ENCODE measurements at regions not wholly inside any gene's neighbourhood (a gene's known extent, or its start where the extent isn't known, plus 50 kb on each side); places are given as distances from the start of the nearest gene placed in this dataset.
"Not testable (repeated sequence)": the region's sequence is repeated elsewhere in the genome, so short reads cannot be mapped to it uniquely, and the experiment has no call there.

DNA sequence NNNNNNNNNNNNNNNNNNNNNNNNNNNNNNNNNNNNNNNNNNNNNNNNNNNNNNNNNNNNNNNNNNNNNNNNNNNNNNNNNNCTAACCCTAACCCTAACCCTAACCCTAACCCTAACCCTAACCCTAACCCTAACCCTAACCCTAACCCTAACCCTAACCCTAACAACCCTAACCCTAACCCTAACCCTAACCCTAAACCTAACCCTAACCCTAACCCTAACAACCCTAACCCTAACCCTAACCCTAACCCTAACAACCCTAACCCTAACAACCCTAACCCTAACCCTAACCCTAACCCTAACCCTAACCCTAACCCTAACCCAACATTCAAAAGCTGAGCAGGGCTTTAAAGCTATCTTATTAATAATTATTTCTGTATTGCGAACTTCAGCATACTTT, 182.5 kb upstream of the FAM20C start:
- DNase-seq; H3K9me3 ChIP-seq (ENCODE audit: control insufficient read depth in 2 of 3, insufficient read depth in 1 of 3, low read length in 3 of 3); H3K27me3 ChIP-seq (ENCODE audit: control insufficient read depth, insufficient read depth, low read length); H3K27ac ChIP-seq (ENCODE audit: low read depth in 2 of 2, low read length in 2 of 2); H3K4me1 ChIP-seq (ENCODE audit: control insufficient read depth in 2 of 3, insufficient read depth in 2 of 3, low read depth in 1 of 3, low read length in 3 of 3); FAIRE-seq; H3K4me3 ChIP-seq (ENCODE audit: low read length in 3 of 3); H3K36me3 ChIP-seq (ENCODE audit: control insufficient read depth in 2 of 3, insufficient read depth in 3 of 3, low read length in 3 of 3); intact Hi-C loops (cut with DNase I); H3K9ac ChIP-seq (ENCODE audit: low read length in 3 of 3): not testable (repeated sequence)

DNA sequence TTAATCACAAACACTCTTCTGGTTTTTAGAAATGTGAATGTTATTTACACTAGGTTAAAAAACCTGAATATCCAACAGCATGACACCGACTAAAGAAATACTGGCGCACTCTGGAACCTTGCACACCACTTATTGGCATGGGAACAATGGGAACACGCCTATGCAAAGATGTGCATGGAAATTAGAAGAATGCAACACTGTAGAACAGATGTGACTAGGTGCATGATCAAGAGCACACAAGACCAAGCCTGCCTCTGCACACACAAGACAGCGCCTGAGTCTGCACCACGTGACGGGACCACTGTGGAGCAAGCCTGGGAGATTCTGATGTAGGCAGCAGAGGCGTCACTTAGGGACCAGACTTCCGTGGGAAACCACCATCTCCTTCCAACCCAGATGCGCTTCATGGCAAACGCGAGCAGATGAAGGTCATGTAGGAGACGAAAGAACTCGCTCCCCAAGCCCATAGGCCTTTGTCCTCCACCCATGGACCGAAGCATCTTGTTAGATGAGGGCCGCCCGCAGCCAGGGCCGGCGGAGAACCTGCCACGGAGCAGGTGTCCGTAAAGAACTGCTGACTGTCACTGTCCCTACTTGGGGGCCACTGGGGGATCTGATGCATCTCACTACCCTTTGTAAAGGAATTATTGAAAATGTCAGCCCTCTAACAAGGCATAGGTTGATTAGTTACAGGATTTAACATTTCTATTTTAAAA, 159.6 kb upstream of the FAM20C start:
- DNase-seq; H3K36me3 ChIP-seq (ENCODE audit: control insufficient read depth in 2 of 3, insufficient read depth in 3 of 3, low read length in 3 of 3); H3K4me3 ChIP-seq (ENCODE audit: low read length in 3 of 3); H3K9ac ChIP-seq (ENCODE audit: low read length in 3 of 3); H3K4me1 ChIP-seq (ENCODE audit: control insufficient read depth in 2 of 3, insufficient read depth in 2 of 3, low read depth in 1 of 3, low read length in 3 of 3); H3K9me3 ChIP-seq (ENCODE audit: control insufficient read depth in 2 of 3, insufficient read depth in 1 of 3, low read length in 3 of 3); FAIRE-seq; H3K27ac ChIP-seq (ENCODE audit: low read depth in 2 of 2, low read length in 2 of 2); intact Hi-C loops (cut with DNase I); H3K27me3 ChIP-seq (ENCODE audit: control insufficient read depth, insufficient read depth, low read length): not testable (repeated sequence)

- H3K36me3 ChIP-seq (ENCODE audit: control insufficient read depth in 2 of 3, insufficient read depth in 3 of 3, low read length in 3 of 3); H3K9me3 ChIP-seq (ENCODE audit: control insufficient read depth in 2 of 3, insufficient read depth in 1 of 3, low read length in 3 of 3); H3K27ac ChIP-seq (ENCODE audit: low read depth in 2 of 2, low read length in 2 of 2); H3K4me3 ChIP-seq (ENCODE audit: low read length in 3 of 3); FAIRE-seq; DNase-seq; H3K4me1 ChIP-seq (ENCODE audit: control insufficient read depth in 2 of 3, insufficient read depth in 2 of 3, low read depth in 1 of 3, low read length in 3 of 3); H3K9ac ChIP-seq (ENCODE audit: low read length in 3 of 3); intact Hi-C loops (cut with DNase I); H3K27me3 ChIP-seq (ENCODE audit: control insufficient read depth, insufficient read depth, low read length): not testable (repeated sequence)
Measured at GRCh38 chr7:35121-35541, 157.2 kb upstream of the FAM20C start.

- H3K9ac ChIP-seq (ENCODE audit: low read length in 3 of 3); DNase-seq; H3K27me3 ChIP-seq (ENCODE audit: control insufficient read depth, insufficient read depth, low read length); H3K27ac ChIP-seq (ENCODE audit: low read depth in 2 of 2, low read length in 2 of 2); H3K4me3 ChIP-seq (ENCODE audit: low read length in 3 of 3); H3K4me1 ChIP-seq (ENCODE audit: control insufficient read depth in 2 of 3, insufficient read depth in 2 of 3, low read depth in 1 of 3, low read length in 3 of 3); FAIRE-seq; H3K9me3 ChIP-seq (ENCODE audit: control insufficient read depth in 2 of 3, insufficient read depth in 1 of 3, low read length in 3 of 3); H3K36me3 ChIP-seq (ENCODE audit: control insufficient read depth in 2 of 3, insufficient read depth in 3 of 3, low read length in 3 of 3); intact Hi-C loops (cut with DNase I): not testable (repeated sequence)
Measured at GRCh38 chr7:36539-36938, 155.8 kb upstream of the FAM20C start.

DNA sequence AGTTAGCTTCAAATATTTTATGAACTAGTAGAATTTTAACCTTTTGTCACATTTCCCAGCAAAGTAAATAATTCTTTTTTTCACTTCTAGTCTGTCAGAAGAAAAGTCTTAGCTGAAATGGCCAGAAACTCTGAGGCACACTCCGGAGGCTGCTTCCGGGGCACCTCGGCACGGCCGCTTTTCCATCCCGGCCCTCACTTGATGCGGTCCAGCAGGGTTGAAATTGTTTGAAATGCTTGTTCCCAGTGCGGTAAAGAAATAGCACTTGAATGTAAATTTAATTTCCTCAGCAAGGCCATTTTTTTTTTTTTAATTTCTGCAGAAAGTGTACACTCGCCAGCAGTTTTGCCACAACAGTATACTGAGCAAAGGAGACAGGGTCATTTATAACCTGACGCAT, 154.7 kb upstream of the FAM20C start:
- H3K36me3 ChIP-seq (ENCODE audit: control insufficient read depth in 2 of 3, insufficient read depth in 3 of 3, low read length in 3 of 3); DNase-seq; H3K27me3 ChIP-seq (ENCODE audit: control insufficient read depth, insufficient read depth, low read length); H3K4me3 ChIP-seq (ENCODE audit: low read length in 3 of 3); intact Hi-C loops (cut with DNase I); FAIRE-seq; H3K4me1 ChIP-seq (ENCODE audit: control insufficient read depth in 2 of 3, insufficient read depth in 2 of 3, low read depth in 1 of 3, low read length in 3 of 3); H3K9ac ChIP-seq (ENCODE audit: low read length in 3 of 3); H3K9me3 ChIP-seq (ENCODE audit: control insufficient read depth in 2 of 3, insufficient read depth in 1 of 3, low read length in 3 of 3); H3K27ac ChIP-seq (ENCODE audit: low read depth in 2 of 2, low read length in 2 of 2): not testable (repeated sequence)

- intact Hi-C loops (cut with DNase I) = not testable (repeated sequence)
Measured at GRCh38 chr7:38444-38843, 153.9 kb upstream of the FAM20C start.

DNA sequence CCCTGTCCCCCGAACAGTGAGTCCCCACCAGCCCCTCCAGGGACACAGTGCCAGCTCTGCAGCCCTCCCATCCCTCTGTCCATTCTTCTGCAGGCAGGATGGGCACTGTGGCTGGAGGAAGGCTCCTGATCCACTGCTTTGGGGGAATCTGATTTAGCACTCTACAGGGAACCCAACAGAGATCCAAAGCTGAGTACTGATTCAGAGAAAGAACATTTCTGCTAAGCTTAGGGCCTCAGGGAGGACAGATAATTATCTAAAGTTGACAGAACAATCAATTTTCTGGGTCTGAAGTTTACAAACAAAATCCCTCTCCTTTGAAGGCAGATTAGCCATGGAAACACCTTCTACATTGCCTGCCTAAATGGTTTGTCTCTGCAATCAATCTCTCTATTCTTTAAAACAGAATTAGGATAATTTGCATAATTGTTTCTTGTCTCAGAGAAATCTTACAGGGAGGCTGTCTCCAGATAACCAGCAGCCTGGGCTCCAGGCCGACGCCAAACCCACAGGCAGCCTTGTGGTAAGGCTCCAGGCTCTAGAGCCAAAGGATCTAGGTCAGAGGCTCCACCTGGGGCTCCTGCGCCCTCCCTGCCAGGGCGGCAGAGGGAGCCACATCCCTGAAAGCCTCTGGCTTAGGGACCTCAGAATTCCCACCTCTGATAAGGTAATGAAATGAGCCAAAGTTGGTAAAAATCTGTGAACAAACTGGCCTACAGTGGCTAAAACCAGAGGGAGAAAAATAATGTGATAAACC, 152.2 kb upstream of the FAM20C start:
- H3K9me3 ChIP-seq (ENCODE audit: control insufficient read depth in 2 of 3, insufficient read depth in 1 of 3, low read length in 3 of 3); H3K36me3 ChIP-seq (ENCODE audit: control insufficient read depth in 2 of 3, insufficient read depth in 3 of 3, low read length in 3 of 3); H3K9ac ChIP-seq (ENCODE audit: low read length in 3 of 3); FAIRE-seq; H3K27ac ChIP-seq (ENCODE audit: low read depth in 2 of 2, low read length in 2 of 2); intact Hi-C loops (cut with DNase I); H3K4me1 ChIP-seq (ENCODE audit: control insufficient read depth in 2 of 3, insufficient read depth in 2 of 3, low read depth in 1 of 3, low read length in 3 of 3); H3K27me3 ChIP-seq (ENCODE audit: control insufficient read depth, insufficient read depth, low read length); H3K4me3 ChIP-seq (ENCODE audit: low read length in 3 of 3): not testable (repeated sequence)
- DNase-seq = peak in 1 of 5 donors; percentile 26

More at GRCh38 chr7:38444-38843, 153.9 kb upstream of the FAM20C start:
- H3K27ac ChIP-seq (ENCODE audit: low read depth in 2 of 2, low read length in 2 of 2); H3K4me3 ChIP-seq (ENCODE audit: low read length in 3 of 3); H3K4me1 ChIP-seq (ENCODE audit: control insufficient read depth in 2 of 3, insufficient read depth in 2 of 3, low read depth in 1 of 3, low read length in 3 of 3); H3K36me3 ChIP-seq (ENCODE audit: control insufficient read depth in 2 of 3, insufficient read depth in 3 of 3, low read length in 3 of 3); H3K27me3 ChIP-seq (ENCODE audit: control insufficient read depth, insufficient read depth, low read length); H3K9me3 ChIP-seq (ENCODE audit: control insufficient read depth in 2 of 3, insufficient read depth in 1 of 3, low read length in 3 of 3); FAIRE-seq; DNase-seq; H3K9ac ChIP-seq (ENCODE audit: low read length in 3 of 3): not testable (repeated sequence)
